ENCODE measurements at regions not wholly inside any gene's neighbourhood (a gene's known extent, or its start where the extent isn't known, plus 50 kb on each side); places are given as distances from the start of the nearest gene placed in this dataset.

DNA sequence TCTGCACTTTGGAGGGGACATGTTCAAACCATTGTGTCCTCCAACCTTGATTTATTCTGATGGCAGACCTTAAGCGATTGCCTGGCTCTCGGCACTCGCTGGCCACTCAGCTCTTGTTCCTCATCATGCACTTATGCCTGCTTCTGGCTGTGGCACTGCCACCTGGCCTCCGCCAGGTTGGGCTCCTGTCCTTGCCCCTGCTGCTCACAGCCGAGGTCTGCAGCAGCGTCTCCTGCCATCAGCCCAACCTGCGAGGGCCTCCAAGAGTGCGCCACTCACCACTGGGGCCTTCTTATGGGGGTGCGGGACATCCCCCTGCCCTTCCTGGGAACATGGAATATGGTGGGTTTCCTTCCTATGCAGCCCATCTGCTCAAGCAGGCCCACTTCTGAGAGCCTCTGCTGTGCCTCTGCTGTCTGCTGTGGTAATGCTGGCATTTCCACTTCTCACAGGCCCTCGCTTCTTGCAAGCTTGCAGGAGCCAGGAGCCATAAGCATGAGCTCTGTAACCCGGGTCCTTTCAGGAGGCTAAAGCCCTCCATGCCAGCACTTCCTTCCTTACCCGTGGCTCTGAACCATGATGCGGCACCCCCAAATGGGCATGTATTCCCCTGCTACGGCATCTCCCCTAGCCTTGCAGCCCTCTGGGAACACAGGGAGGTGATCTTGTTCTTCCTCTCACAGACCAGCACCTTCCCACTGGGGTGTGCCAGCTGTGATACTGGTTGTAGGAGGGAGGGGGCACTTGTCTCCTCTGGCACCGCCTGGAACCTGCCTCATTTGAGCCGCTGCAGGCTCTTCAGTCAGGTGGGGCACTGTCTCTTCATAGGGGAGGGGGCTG lies 58.6 kb upstream of the HS6ST1 start:
- peaks cover 18% of the 10 kb centered on the region for H3K4me1 Mint-ChIP-seq (ENCODE audit: low read depth, unreplicated experiment)
- H3K36me3 Mint-ChIP-seq (ENCODE audit: unreplicated experiment) = no peaks in the 10 kb centered on the region
- peaks cover 1% of the 10 kb centered on the region for H3K27me3 Mint-ChIP-seq (ENCODE audit: unreplicated experiment)
- TF ChIP-seq CTCF (IDR thresholded peaks at IDR 0.05; ENCODE audit: partially characterized antibody, unreplicated experiment) = no peak
- no peak overlapping the region for H3K4me3 Mint-ChIP-seq (ENCODE audit: unreplicated experiment)
- DNase-seq = no peak
- peaks cover 2% of the 10 kb centered on the region for H3K9me3 Mint-ChIP-seq (ENCODE audit: unreplicated experiment)
- H3K27ac Mint-ChIP-seq (ENCODE audit: unreplicated experiment) = no peak overlapping the region

DNA sequence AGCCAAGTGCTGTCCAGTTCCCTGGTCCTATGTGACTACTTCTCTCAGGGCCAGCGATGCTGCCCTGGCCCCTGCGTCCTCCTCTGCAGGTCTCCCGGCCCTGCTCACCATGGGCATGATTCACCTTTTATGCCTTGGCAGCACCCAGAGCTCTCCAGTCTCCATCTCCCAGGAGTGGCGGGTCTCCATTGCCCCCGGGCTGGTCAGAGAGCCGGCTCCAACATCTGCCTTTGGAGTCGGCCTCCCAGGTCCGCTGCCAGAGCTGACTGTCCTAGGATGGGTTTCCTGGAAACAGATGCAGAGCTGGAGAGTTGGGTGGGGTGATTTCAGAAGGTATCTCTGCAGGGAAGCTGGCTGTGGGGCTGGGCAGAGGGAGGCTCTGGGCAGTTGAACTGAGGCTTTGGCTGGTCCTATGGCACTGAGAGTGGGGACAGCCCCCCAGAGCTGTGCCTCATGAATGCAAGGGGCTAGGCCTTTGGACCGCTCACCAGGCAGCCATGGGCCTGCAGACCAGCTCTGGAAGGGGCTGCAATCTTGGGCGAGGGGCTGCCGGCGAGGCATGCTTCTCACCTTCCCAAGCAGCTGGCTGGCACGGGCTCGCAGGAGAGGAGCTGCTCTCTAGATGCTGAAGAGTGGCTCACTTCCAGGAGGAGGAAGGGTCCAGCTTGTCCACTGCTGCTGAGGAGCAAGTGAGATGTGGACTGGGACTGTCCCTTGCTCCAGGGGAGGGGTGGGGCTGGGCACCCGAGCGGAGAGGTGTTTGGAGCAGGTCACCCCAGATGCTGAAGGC lies 59.8 kb upstream of the HS6ST1 start:
- H3K9me3 Mint-ChIP-seq (ENCODE audit: unreplicated experiment) = no peaks in the 10 kb centered on the region
- no peak overlapping the region for H3K4me3 Mint-ChIP-seq (ENCODE audit: unreplicated experiment)
- H3K36me3 Mint-ChIP-seq (ENCODE audit: unreplicated experiment) = no peaks in the 10 kb centered on the region
- peaks cover 20% of the 10 kb centered on the region for H3K4me1 Mint-ChIP-seq (ENCODE audit: low read depth, unreplicated experiment)
- TF ChIP-seq CTCF (IDR thresholded peaks at IDR 0.05; ENCODE audit: partially characterized antibody, unreplicated experiment) = no peak
- no peak overlapping the region for H3K27ac Mint-ChIP-seq (ENCODE audit: unreplicated experiment)
- H3K27me3 Mint-ChIP-seq (ENCODE audit: unreplicated experiment) = peaks cover 1% of the 10 kb centered on the region
- no peak for DNase-seq

DNA sequence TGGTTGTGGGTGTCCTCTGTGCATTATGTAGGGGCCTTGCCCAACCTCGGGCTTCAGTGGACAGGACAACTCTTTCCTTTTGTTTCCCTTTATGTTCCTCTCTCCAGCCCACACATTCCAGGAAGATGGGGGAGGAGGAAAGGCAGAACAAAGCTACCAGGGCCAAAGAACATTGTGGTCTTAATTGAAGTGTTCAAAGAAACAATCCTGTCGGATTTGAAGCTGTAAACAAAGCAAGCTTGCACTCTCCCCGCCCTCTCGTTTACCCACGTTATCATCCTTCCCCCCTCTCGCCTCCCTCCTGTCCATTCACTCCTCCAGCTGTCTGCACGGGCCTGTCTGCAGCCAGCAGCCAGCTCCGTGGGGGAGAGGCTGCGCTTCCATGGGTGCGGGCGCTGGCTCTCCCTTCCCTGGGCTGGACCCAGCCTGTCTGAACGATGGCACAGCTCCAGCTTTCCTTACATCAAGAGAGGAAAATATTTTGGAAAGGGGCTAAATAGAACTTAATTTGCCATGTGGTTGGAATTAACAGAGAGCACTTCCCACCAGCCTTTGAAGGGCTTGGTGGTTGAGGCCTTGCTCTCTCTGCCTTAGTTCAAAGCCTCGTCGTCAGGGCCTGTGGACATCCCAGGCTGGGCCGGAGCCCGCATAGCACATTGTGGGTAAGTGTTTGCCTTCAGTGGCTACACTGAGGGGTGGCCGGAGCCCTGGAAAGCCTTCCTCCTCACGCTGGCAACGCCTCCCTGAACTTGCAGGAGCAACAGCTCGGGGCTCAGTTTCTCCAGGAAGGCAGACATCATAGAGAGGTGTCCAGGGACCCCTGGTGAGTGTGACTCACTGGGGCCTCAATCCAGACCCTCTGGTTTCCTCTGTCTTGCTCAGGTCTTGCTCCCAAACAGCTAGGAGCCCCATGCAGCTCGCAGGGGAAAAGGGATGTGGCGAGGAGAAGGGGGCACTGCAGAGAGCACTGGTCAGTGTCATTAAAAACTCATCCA lies 60.6 kb upstream of the HS6ST1 start:
- Mint-ChIP-seq H3K4me3 (ENCODE audit: unreplicated experiment) (no peak overlapping the region), H3K9me3 (ENCODE audit: unreplicated experiment) (no peaks in the 10 kb centered on the region), H3K27ac (ENCODE audit: unreplicated experiment) (no peak overlapping the region)

More for the DNA sequence above, 60.6 kb upstream of the HS6ST1 start:
- peaks cover 1% of the 10 kb centered on the region for H3K27me3 Mint-ChIP-seq (ENCODE audit: unreplicated experiment)
- H3K36me3 Mint-ChIP-seq (ENCODE audit: unreplicated experiment) = no peaks in the 10 kb centered on the region
- no peak for TF ChIP-seq CTCF (IDR thresholded peaks at IDR 0.05; ENCODE audit: partially characterized antibody, unreplicated experiment)
- no peak for DNase-seq
- H3K4me1 Mint-ChIP-seq (ENCODE audit: low read depth, unreplicated experiment) = peaks cover 20% of the 10 kb centered on the region

Data from glutamatergic neuron (in vitro differentiated cells).